H1 (cell line): ENCODE measurements at regions not wholly inside any gene's neighbourhood (a gene's known extent, or its start where the extent isn't known, plus 50 kb on each side); places are given as distances from the start of the nearest gene placed in this dataset.

ENCODE experiments used
- CTCF ChIA-PET: fragments of 300-600 bp; sonication (Branson Sonifier 250); formaldehyde crosslinking; loops from one replicate; lab custom pipeline; 2021; ENCODE audit not compliant: partially characterized antibody; lab: Charles Lee
- POLR2A ChIA-PET: fragments of 300-600 bp; sonication (Branson Sonifier 250); formaldehyde crosslinking; loops from one replicate; lab custom pipeline; 2021; ENCODE audit warnings: inconsistent platforms; ENCODE audit not compliant: partially characterized antibody; lab: Charles Lee
- DNase-seq, 2 experiments: peaks; one replicate each; pipeline versions ENCODE4 v3.0.0 to v3.0.0-alpha.2; 2010 to 2022; ENCODE audit warnings: low spot score in 2 of 2, low read depth in 1 of 2, mixed read lengths in 1 of 2
- FAIRE-seq: peaks from 2 replicates; lab custom pipeline; 2011; peaks lifted over from hg19 to GRCh38; lab: Jason Lieb, UNC
- H2AFZ ChIP-seq: 2 replicates; pipeline ENCODE4 v1.8.1; 2012; ENCODE audit warnings: low read length, inconsistent platforms
- H2AK5ac ChIP-seq: 2 replicates; pipeline ENCODE4 v1.6.1; 2013; ENCODE audit warnings: low read depth, low read length
- H2BK120ac ChIP-seq: replicated peaks from 2 replicates; pipeline ENCODE3; 2013; ENCODE audit warnings: low read depth, low read length, inconsistent platforms
- H2BK12ac ChIP-seq: 2 replicates; pipeline ENCODE4 v1.6.1; 2013; ENCODE audit warnings: low read depth, low read length
- H2BK15ac ChIP-seq: 2 replicates; pipeline ENCODE4 v1.6.1; 2013; ENCODE audit warnings: low read length
- H2BK20ac ChIP-seq: 2 replicates; pipeline ENCODE4 v1.6.1; 2013; ENCODE audit warnings: low read length
- H2BK5ac ChIP-seq: 2 replicates; pipeline ENCODE4 v1.6.1; 2013; ENCODE audit warnings: low read depth, low read length
- H3K14ac ChIP-seq: 2 replicates; pipeline ENCODE4 v1.6.1; 2013; ENCODE audit warnings: inconsistent platforms; ENCODE audit not compliant: insufficient read length
- H3K18ac ChIP-seq: 2 replicates; pipeline ENCODE4 v1.6.1; 2013; ENCODE audit warnings: low read length; ENCODE audit errors: extremely low read depth
- H3K23ac ChIP-seq: 2 replicates; pipeline ENCODE4 v1.6.1; 2013; ENCODE audit warnings: inconsistent platforms; ENCODE audit not compliant: insufficient read length
- H3K23me2 ChIP-seq: 2 replicates; pipeline ENCODE4 v1.6.1; 2013; ENCODE audit warnings: low read depth, low read length
- H3K27ac ChIP-seq: 2 replicates; pipeline ENCODE4 v1.6.1; 2011; ENCODE audit warnings: low read depth, low read length, inconsistent platforms
- H3K27me3 ChIP-seq, 4 experiments: replicated peaks in 1 of 4; 1 replicate in 1 of 4; 2 replicates in 3 of 4; pipeline versions ENCODE4 v1.6.1 to v1.8.1; 2011 to 2013; ENCODE audit warnings: low read length in 3 of 4, mild to moderate bottlenecking in 3 of 4, inconsistent platforms in 2 of 4, mixed read lengths in 2 of 4, moderate library complexity in 1 of 4; ENCODE audit not compliant: control insufficient read depth in 3 of 4, insufficient read depth in 3 of 4; ENCODE audit errors: extremely low read depth in 1 of 4
- H3K36me3 ChIP-seq, 4 experiments: 2 replicates each; pipeline versions ENCODE4 v1.6.1 to v1.8.1; 2011 to 2013; ENCODE audit warnings: mild to moderate bottlenecking in 4 of 4, low read length in 3 of 4, moderate library complexity in 2 of 4, control low read depth in 1 of 4, inconsistent platforms in 1 of 4; ENCODE audit not compliant: insufficient read depth in 4 of 4, control insufficient read depth in 2 of 4
- H3K4ac ChIP-seq: replicated peaks from 2 replicates; pipeline ENCODE3; 2013; ENCODE audit warnings: low read length, low read depth, mixed read lengths, inconsistent platforms; ENCODE audit not compliant: insufficient read length
- H3K4me1 ChIP-seq, 4 experiments: replicated peaks in 1 of 4; 1 replicate in 1 of 4; 2 replicates in 3 of 4; pipeline versions ENCODE4 v1.6.1 to v1.8.1; 2011 to 2013; ENCODE audit warnings: low read length in 3 of 4, inconsistent platforms in 2 of 4, mixed read lengths in 1 of 4; ENCODE audit not compliant: insufficient read depth in 4 of 4, control insufficient read depth in 3 of 4
- H3K4me2 ChIP-seq, 2 experiments: 2 replicates each; pipeline versions ENCODE4 v1.6.1 to v1.8.1; 2011 to 2013; ENCODE audit warnings: low read depth in 2 of 2, low read length in 2 of 2, control low read depth in 1 of 2, inconsistent platforms in 1 of 2, mild to moderate bottlenecking in 1 of 2; ENCODE audit not compliant: insufficient read depth in 1 of 2
- H3K4me3 ChIP-seq, 4 experiments: fragments of 200-600, 300-600 bp in 1 of 4; sonication (generic), shearing (Covaris generic), sonication (Bioruptor Twin) in 1 of 4; 2 replicates each; pipeline versions ENCODE4 v1.5.1 to v1.8.1; 2011 to 2016; ENCODE audit warnings: low read length in 4 of 4, low read depth in 3 of 4, control low read depth in 2 of 4, inconsistent platforms in 2 of 4, mild to moderate bottlenecking in 2 of 4, mixed read lengths in 1 of 4, moderate library complexity in 1 of 4; ENCODE audit not compliant: insufficient read depth in 2 of 4; ENCODE audit errors: extremely low read depth in 1 of 4
- H3K56ac ChIP-seq: replicated peaks from 2 replicates; pipeline ENCODE3; 2013; ENCODE audit warnings: low read depth, mild to moderate bottlenecking, mixed read lengths, low read length, inconsistent platforms; ENCODE audit not compliant: insufficient read length
- H3K79me1 ChIP-seq: 2 replicates; pipeline ENCODE4 v1.6.1; 2013; ENCODE audit warnings: low read depth, low read length, control low read depth
- H3K79me2 ChIP-seq, 2 experiments: 2 replicates each; pipeline versions ENCODE4 v1.6.1 to v1.8.1; 2012 to 2013; ENCODE audit warnings: low read length in 2 of 2, mild to moderate bottlenecking in 2 of 2, inconsistent platforms in 1 of 2; ENCODE audit not compliant: insufficient read depth in 2 of 2, control insufficient read depth in 1 of 2
- H3K9ac ChIP-seq, 4 experiments: replicated peaks in 1 of 4; 1 replicate in 1 of 4; 2 replicates in 3 of 4; pipeline versions ENCODE4 v1.6.1 to v1.8.1; 2011 to 2013; ENCODE audit warnings: low read depth in 3 of 4, low read length in 3 of 4, control low read depth in 2 of 4, mild to moderate bottlenecking in 2 of 4, moderate library complexity in 2 of 4, inconsistent platforms in 1 of 4; ENCODE audit errors: extremely low read depth in 1 of 4
- H3K9me3 ChIP-seq, 2 experiments: 2 replicates each; pipeline versions ENCODE4 v1.6.1 to v1.8.1; 2012 to 2013; ENCODE audit warnings: mild to moderate bottlenecking in 2 of 2, moderate library complexity in 2 of 2, control low read depth in 1 of 2, inconsistent platforms in 1 of 2, low read depth in 1 of 2, low read length in 1 of 2, mixed read lengths in 1 of 2; ENCODE audit not compliant: insufficient read depth in 2 of 2
- H4K20me1 ChIP-seq, 2 experiments: replicated peaks in 1 of 2; 2 replicates each; pipeline versions ENCODE3 to v1.8.1; 2011 to 2013; ENCODE audit warnings: inconsistent platforms in 2 of 2, low read length in 2 of 2, mild to moderate bottlenecking in 1 of 2; ENCODE audit not compliant: insufficient read depth in 2 of 2, control insufficient read depth in 1 of 2
- H4K5ac ChIP-seq: 2 replicates; pipeline ENCODE4 v1.6.1; 2013; ENCODE audit warnings: low read length, low read depth, mixed read lengths, inconsistent platforms; ENCODE audit not compliant: insufficient read length
- H4K8ac ChIP-seq: 2 replicates; pipeline ENCODE4 v1.8.0; 2013; ENCODE audit warnings: mild to moderate bottlenecking, moderate library complexity, low read length, inconsistent platforms; ENCODE audit not compliant: insufficient read depth; ENCODE audit errors: extremely low read depth
- H4K91ac ChIP-seq: replicated peaks from 2 replicates; pipeline ENCODE3; 2013; ENCODE audit warnings: low read length, mixed read lengths, inconsistent platforms; ENCODE audit not compliant: insufficient read length
- KDM5A ChIP-seq: fragments of 200-600 bp; IDR thresholded peaks from 2 replicates; pipeline ENCODE4 v1.7.1; 2012; ENCODE audit warnings: mild to moderate bottlenecking, low read length, inconsistent platforms, mixed read lengths
- RNF2 ChIP-seq: fragments of 200-900, 300-1000 bp; sonication (generic); IDR thresholded peaks from 2 replicates; pipeline ENCODE4 v1.7.1; 2016; ENCODE audit warnings: borderline replicate concordance, low read depth, mild to moderate bottlenecking, antibody characterized with exemption, low read length; ENCODE audit not compliant: poor library complexity, severe bottlenecking; ENCODE audit errors: missing control alignments
- TEAD4 ChIP-seq: IDR thresholded peaks from 2 replicates; pipeline ENCODE4 v1.6.1; 2012; ENCODE audit warnings: low read depth, low read length, inconsistent platforms, mixed read lengths
- WGBS, 2 experiments: shearing (Covaris generic) in 1 of 2; methylation state at CpG; one replicate each; pipeline versions ENCODE4 v1.1.6 to v1.1.7; 2013 to 2015; ENCODE audit warnings: low lambda C conversion rate in 2 of 2, mixed read lengths in 2 of 2, inconsistent platforms in 1 of 2, low coverage in 1 of 2, missing lambda C conversion rate in 1 of 2; ENCODE audit not compliant: insufficient replicate concordance in 2 of 2, insufficient coverage in 1 of 2, insufficient read length in 1 of 2; ENCODE audit errors: extremely low coverage in 1 of 2, missing lambda C conversion rate in 1 of 2; 5-methylcytosine and 5-hydroxymethylcytosine counted together

GRCh38 chr2:150267651-150268415 is 219.6 kb downstream of the RND3 start:
- Histone ChIP-seq H3K23me2 (no peaks in the 10 kb centered on the region), H3K9me3 (no peaks in the 10 kb centered on the region), H2BK15ac (no peak overlapping the region), H3K4me3 (no peak overlapping the region)
- peak; percentile 52; the same call in 1 of the 2 replicates for TF ChIP-seq TEAD4
- no peak for TF ChIP-seq KDM5A
- no peak for TF ChIP-seq RNF2
- TF ChIP-seq, all 59 proteins: peak for 1
- Histone ChIP-seq H4K8ac (no peak overlapping the region), H3K79me2 (no peaks in the 10 kb centered on the region), H3K56ac (no peak overlapping the region), H2AK5ac (no peak overlapping the region), H3K27me3 (no peaks in the 10 kb centered on the region), H4K20me1 (no peaks in the 10 kb centered on the region), H3K36me3 (no peaks in the 10 kb centered on the region), H2BK5ac (no peak overlapping the region), H2BK20ac (no peak overlapping the region), H3K23ac (no peak overlapping the region), H2AFZ (no peak overlapping the region), H3K4me2 (0 out of 4 replicates have a peak overlapping the region, but pooled peaks of 1 of the 2 experiments have one; percentile 41), H4K91ac (no peak overlapping the region), H4K5ac (no peak overlapping the region), H3K14ac (no peak overlapping the region), H3K4me1 (peaks cover 0 to 5% (median 2%) of the 10 kb centered on the region in 4 experiments; a peak in 1 of 7 replicates), H2BK120ac (no peak overlapping the region), H3K9ac (no peak overlapping the region), H2BK12ac (no peak overlapping the region), H3K27ac (no peak overlapping the region), H3K79me1 (no peaks in the 10 kb centered on the region), H3K4ac (no peak overlapping the region), H3K18ac (no peak overlapping the region)
- ChIA-PET POLR2A (no interaction called here), CTCF (no interaction called here)
- no peak for FAIRE-seq
- 55% methylated on average over 3 of the region's 3 CpGs; no CpG with 5 or more reads in 1 of the 2 experiments for WGBS, 2 experiments
- DNase-seq = no peak
